Tibial nerve (tissue), 4 donors: ENCODE measurements at regions not wholly inside any gene's neighbourhood (a gene's known extent, or its start where the extent isn't known, plus 50 kb on each side); places are given as distances from the start of the nearest gene placed in this dataset.

Source experiments
- DNase-seq, 2 donors: peaks; one replicate each; pipeline ENCODE4 v3.0.0-alpha.2; 2019; ENCODE audit warnings: low spot score in 2 of 2
- H3K27ac ChIP-seq, 4 donors: fragments of 200-600 bp; sonication (generic) in 3 of 4; one replicate each; pipeline ENCODE4 v1.5.1; 2017 to 2019; ENCODE audit warnings: mild to moderate bottlenecking in 1 of 4
- H3K27me3 ChIP-seq, 2 donors: fragments of 200-600 bp; sonication (generic) in 1 of 2; one replicate each; pipeline versions ENCODE4 v1.5.1 to v1.6.0; 2017 to 2019
- H3K36me3 ChIP-seq, 3 donors: fragments of 200-600 bp; sonication (generic); one replicate each; pipeline ENCODE4 v1.5.1; 2018 to 2019
- H3K4me1 ChIP-seq, 4 donors: fragments of 200-600 bp; sonication (generic) in 3 of 4; one replicate each; pipeline ENCODE4 v1.5.1; 2017 to 2019
- H3K4me3 ChIP-seq, 4 donors: fragments of 200-600 bp; sonication (generic) in 3 of 4; one replicate each; pipeline ENCODE4 v1.5.1; 2017 to 2019; ENCODE audit warnings: mild to moderate bottlenecking in 1 of 4, moderate library complexity in 1 of 4
- H3K9me3 ChIP-seq, 4 donors: fragments of 200-600 bp; sonication (generic) in 3 of 4; one replicate each; pipeline ENCODE4 v1.5.1; 2017 to 2019
- EP300 ChIP-seq, 2 donors: sonication (generic); formaldehyde crosslinking; IDR thresholded peaks; one replicate each; pipeline ENCODE4 v1.6.1; 2017; ENCODE audit warnings: antibody characterized with exemption in 2 of 2, mild to moderate bottlenecking in 1 of 2
- POLR2A ChIP-seq, 2 donors: fragments of 450-650 bp; IDR thresholded peaks; one replicate each; pipeline ENCODE4 v1.6.1; 2017; ENCODE audit warnings: antibody characterized with exemption in 2 of 2, mild to moderate bottlenecking in 2 of 2, moderate library complexity in 2 of 2
- WGBS, 2 donors: methylation state at CpG; one replicate each; pipeline ENCODE4 v1.1.5; 2018; 5-methylcytosine and 5-hydroxymethylcytosine counted together
- TF ChIP-seq, protein P1 (sequence below), 5 experiments: fragments of 200-600 bp in 3 of 5; fragments of 450-650 bp in 2 of 5; sonication (generic) in 3 of 5; IDR thresholded peaks; one replicate each; pipeline ENCODE4 v1.5.1; 2016 to 2019; ENCODE audit warnings: antibody characterized with exemption in 5 of 5, mild to moderate bottlenecking in 3 of 5, moderate library complexity in 2 of 5

DNA sequence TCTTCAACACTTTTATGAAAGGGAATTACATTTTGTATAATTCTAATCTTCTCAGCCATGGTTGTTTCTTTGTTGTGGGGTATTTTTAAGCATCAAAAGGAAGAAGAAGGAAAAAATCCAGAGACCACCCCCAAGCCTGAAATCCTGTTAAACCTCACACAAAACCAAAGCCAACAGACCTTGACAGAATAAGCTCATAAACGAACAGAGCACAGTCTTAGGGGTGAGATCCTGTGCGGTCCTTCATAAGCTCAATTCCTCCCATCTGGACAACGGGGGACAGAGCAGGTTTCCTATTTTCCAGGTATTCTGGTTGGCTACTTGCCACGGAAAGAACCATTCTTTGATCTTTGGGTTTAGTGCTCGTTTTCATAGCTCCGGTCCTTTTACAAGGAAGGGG, 151.3 kb upstream of the SULF2 start:
- Histone ChIP-seq H3K4me1 (no peaks in the 10 kb centered on the region), H3K27me3 (peaks cover 0 to 28% of the 10 kb centered on the region in 2 donors), H3K27ac (no peak overlapping the region), H3K9me3 (no peaks in the 10 kb centered on the region), H3K4me3 (no peak overlapping the region), H3K36me3 (no peaks in the 10 kb centered on the region)
- DNase-seq: no peak
- no peak for TF ChIP-seq POLR2A (IDR thresholded peaks at IDR 0.05)
- no peak for TF ChIP-seq EP300 (IDR thresholded peaks at IDR 0.05)
- TF ChIP-seq, protein P1, sequence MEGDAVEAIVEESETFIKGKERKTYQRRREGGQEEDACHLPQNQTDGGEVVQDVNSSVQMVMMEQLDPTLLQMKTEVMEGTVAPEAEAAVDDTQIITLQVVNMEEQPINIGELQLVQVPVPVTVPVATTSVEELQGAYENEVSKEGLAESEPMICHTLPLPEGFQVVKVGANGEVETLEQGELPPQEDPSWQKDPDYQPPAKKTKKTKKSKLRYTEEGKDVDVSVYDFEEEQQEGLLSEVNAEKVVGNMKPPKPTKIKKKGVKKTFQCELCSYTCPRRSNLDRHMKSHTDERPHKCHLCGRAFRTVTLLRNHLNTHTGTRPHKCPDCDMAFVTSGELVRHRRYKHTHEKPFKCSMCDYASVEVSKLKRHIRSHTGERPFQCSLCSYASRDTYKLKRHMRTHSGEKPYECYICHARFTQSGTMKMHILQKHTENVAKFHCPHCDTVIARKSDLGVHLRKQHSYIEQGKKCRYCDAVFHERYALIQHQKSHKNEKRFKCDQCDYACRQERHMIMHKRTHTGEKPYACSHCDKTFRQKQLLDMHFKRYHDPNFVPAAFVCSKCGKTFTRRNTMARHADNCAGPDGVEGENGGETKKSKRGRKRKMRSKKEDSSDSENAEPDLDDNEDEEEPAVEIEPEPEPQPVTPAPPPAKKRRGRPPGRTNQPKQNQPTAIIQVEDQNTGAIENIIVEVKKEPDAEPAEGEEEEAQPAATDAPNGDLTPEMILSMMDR (IDR thresholded peaks at IDR 0.05): no peak
- 58 to 64% methylated on average over 6 of the region's 6 CpGs for WGBS, 2 donors

DNA sequence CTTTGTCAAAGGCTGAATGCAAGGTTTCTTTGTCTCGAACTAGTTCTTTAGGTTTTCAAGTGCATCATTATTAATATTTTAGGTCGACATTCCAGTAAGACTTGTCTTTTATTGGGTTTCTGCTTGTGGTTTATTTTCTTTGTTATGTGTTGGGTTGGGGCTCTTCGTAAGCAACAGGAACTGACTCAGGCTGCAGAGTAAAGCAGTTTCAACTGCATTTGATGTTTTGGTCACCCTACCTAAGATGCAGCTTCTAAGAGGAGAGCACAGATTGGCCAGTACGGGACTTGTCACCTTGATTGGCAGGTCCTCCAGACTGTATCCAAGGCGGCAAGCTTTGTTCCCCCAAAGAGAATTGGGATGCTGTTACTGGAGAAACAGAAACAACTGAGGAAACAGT, 149.5 kb upstream of the SULF2 start:
- Histone ChIP-seq H3K36me3 (no peaks in the 10 kb centered on the region), H3K27ac (no peak overlapping the region), H3K27me3 (peaks cover 0 to 17% of the 10 kb centered on the region in 2 donors), H3K4me3 (no peak overlapping the region), H3K4me1 (no peaks in the 10 kb centered on the region), H3K9me3 (no peaks in the 10 kb centered on the region)
- TF ChIP-seq, protein P1 (IDR thresholded peaks at IDR 0.05): no peak
- TF ChIP-seq POLR2A (IDR thresholded peaks at IDR 0.05) (no peak), EP300 (IDR thresholded peaks at IDR 0.05) (no peak)
- 84 to 88% methylated on average over 5 of the region's 5 CpGs for WGBS, 2 donors
- no peak for DNase-seq

DNA sequence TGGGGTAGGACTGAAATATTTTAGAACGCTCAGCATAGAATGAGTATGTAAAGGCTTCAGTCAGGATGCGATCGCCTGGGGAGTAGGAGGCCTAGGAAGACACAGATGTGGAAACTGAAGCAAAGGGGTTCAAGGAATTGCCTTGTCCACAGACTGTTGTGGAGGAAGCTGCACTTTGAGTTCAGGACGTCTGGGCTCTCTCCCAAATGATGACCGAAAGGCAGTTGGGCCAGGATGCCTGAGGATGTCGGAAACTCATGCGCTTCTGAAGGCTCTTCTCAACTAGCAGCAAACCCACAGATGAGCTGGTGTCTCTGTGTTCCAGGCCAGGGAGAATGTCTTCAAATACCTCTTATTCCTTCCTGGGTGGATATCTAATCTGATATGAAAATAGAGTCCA, 146.2 kb upstream of the SULF2 start:
- H3K4me1 ChIP-seq: no peaks in the 10 kb centered on the region
- DNase-seq: no peak
- no peaks in the 10 kb centered on the region for H3K9me3 ChIP-seq
- no peak overlapping the region for H3K27ac ChIP-seq
- no peaks in the 10 kb centered on the region for H3K36me3 ChIP-seq
- H3K4me3 ChIP-seq: no peak overlapping the region
- TF ChIP-seq, protein P1 (IDR thresholded peaks at IDR 0.05): no peak
- TF ChIP-seq EP300 (IDR thresholded peaks at IDR 0.05) (no peak), POLR2A (IDR thresholded peaks at IDR 0.05) (no peak)
- WGBS, 2 donors: 91 to 92% methylated on average over 7 of the region's 7 CpGs
- peaks cover 0 to 8% of the 10 kb centered on the region in 2 donors for H3K27me3 ChIP-seq

DNA sequence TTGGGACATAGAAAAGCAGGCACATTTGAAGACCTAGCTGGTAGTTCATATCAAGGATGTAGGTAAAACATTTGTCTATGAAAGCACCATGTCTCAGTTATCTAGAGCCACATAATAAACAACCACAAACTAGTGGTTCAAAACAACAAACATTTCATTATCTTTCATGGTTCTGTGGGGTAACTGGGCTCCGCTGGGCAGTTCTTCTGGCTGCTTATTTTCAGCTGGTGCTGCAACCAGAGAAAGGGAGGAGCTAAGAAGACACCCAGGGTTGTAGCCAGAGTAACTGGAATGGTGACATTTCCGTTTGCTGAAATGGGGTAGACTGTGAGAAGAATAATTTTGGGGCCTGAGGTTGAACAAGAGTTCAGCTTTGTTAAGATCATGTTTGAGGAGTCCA, 145.7 kb upstream of the SULF2 start:
- no peak for TF ChIP-seq EP300 (IDR thresholded peaks at IDR 0.05)
- no peak for TF ChIP-seq POLR2A (IDR thresholded peaks at IDR 0.05)
- TF ChIP-seq, protein P1 (IDR thresholded peaks at IDR 0.05): no peak
- H3K9me3 ChIP-seq: no peaks in the 10 kb centered on the region
- H3K4me1 ChIP-seq: no peaks in the 10 kb centered on the region
- peaks cover 0 to 8% of the 10 kb centered on the region in 2 donors for H3K27me3 ChIP-seq
- no peak overlapping the region for H3K27ac ChIP-seq
- H3K36me3 ChIP-seq: no peaks in the 10 kb centered on the region
- 85 to 92% methylated on average over 2 of the region's 2 CpGs for WGBS, 2 donors
- DNase-seq: no peak
- H3K4me3 ChIP-seq: no peak overlapping the region

DNA sequence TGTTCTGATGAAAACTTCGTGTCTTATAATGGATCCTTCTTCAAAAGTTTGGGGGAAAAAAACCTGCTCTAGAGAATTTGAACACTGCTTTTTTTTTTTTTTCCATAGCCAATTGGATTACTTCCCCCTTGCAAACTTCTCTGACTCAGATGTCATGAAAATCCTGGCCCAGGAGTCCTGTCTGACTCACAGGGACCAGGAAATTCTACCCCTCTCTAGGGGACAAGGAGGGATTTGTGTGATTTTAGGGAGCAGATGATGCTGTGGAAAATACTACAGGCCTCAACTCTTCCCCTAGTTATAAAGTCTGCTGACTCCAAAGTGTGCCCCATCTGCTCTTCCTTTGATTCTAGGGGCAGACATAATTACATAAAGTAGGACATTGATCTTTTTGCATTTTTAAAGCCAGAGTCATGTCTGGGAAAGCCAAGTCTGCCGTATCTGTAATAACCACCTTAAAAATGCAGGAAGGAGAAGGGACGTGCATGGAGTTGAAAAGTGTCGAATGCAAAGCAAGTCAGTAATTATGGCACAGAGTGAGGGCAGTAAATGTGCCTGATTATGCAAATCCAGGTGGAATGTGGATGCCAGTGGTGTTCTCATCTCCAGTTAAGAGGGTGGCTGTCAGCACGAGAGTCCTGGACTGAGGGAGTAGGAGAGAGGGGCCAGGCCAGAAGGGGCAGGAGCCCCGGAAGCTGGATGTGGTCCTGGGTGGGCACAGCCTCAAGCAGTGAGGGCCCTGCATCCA, 144.3 kb upstream of the SULF2 start:
- H3K27me3 ChIP-seq: peaks cover 0 to 5% of the 10 kb centered on the region in 2 donors
- peak in 1 of 2 donors; percentile 13 for DNase-seq
- no peak overlapping the region for H3K4me3 ChIP-seq
- H3K9me3 ChIP-seq: no peaks in the 10 kb centered on the region
- 56 to 66% methylated on average over 6 of the region's 6 CpGs for WGBS, 2 donors
- H3K27ac ChIP-seq: no peak overlapping the region
- no peak for TF ChIP-seq POLR2A (IDR thresholded peaks at IDR 0.05)
- TF ChIP-seq, protein P1 (IDR thresholded peaks at IDR 0.05): no peak
- TF ChIP-seq EP300 (IDR thresholded peaks at IDR 0.05): no peak
- H3K4me1 ChIP-seq: no peaks in the 10 kb centered on the region
- H3K36me3 ChIP-seq: no peaks in the 10 kb centered on the region
